GM18502 (cell line): ENCODE measurements at regions not wholly inside any gene's neighbourhood (a gene's known extent, or its start where the extent isn't known, plus 50 kb on each side); places are given as distances from the start of the nearest gene placed in this dataset.

Experiments
- ATAC-seq: cut with Tn5 transposase; IDR thresholded peaks from one replicate; pipeline ENCODE4 v1.9.1; 2021; ENCODE audit warnings: mild to moderate bottlenecking; ENCODE audit not compliant: unreplicated experiment, poor library complexity

DNA sequence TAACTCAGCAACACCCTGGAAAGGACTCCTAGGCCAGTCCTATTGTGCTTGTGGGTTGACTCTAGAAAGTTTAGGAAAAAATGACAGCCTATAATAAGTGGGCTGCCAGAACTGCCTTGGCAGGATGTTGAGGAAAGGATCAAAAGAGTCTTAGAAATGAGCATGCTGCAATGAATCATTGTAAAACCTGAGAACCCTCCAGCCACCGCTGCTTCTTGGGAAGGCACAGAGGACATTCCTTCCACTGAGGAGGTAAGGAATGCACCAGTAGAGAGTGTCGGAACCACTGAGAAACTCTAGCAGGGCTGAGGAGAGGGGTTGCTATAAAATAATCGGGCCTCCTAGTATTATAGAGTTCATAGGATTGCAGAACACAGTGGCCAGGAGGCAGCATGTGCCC, 146.7 kb upstream of the SMIM21 start:
- ATAC-seq = no peak

DNA sequence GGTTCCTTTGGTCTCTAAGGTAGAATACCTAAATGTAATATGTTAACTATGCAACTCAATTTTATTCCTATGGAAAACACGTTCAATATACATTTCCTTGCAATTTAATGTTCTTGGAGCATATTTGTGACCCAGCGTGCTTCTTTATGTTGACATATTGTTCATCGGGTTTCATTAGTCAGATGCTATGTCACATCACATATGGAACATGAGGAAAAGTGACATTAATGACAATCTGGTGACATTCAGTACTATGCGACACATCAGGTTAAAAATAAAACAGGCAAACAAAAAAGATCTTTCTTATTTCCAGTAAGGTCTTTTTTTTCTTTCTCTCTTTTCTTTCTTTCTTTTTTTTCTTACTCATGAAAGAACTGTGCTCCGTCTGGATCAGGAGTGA, 135.6 kb upstream of the SMIM21 start:
- ATAC-seq = no peak

DNA sequence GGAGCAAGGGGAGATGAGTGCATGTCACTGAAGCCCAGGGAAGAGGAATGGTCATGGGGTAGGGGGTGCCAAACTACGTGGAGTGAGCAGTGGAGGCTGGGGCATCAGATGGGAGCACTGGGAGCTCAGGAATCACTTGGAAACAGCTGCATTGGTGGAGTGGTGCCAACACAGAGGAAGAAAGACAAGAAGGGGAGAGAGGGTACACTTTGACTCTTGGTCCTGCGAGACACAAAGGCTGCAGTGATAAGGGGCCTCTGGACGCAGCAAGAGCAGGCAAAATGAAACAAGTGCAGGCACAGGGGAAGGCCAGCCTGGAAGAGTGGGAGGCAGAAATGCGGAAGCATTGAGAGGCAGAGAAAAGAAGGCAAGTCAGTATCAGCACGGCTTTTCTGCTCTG, 134.7 kb upstream of the SMIM21 start:
- ATAC-seq = no peak

DNA sequence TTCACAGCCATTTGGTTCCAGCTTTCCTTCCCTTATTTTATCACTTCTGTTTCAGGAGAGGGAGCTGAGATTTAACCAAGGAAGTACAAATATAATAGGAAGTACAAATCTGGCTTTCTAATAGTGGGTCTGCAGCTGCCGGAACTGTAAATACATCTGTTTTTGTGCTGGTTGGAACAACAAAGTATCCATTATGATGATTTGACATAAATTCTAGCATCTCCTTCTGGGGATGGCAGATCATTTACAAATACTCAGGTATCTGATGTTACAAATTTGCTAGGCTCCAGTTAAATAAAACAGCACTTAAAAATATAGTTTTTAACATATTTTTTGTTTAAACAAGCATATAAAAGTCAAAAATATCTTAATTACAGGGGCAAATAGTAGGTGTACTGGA, 131.3 kb upstream of the SMIM21 start:
- ATAC-seq = no peak

DNA sequence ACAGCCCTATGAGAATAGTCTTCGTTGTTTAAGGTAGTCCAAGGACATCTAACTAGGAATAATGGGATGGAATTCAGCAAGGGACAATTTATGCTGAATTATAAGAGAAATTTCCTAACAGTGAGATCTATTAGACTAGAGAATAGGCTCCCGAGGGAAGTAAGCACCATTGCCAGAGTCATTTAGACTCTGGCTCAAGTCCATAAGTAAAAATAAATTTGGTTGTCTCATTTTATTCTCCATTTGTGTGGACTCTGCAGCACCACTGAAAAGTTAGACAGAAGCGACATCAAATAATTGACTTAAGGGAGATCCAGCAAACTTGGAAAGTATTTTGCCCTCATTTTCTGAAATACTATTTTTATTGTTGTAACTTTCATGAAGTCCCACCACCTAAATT, 129.3 kb upstream of the SMIM21 start:
- no peak for ATAC-seq

DNA sequence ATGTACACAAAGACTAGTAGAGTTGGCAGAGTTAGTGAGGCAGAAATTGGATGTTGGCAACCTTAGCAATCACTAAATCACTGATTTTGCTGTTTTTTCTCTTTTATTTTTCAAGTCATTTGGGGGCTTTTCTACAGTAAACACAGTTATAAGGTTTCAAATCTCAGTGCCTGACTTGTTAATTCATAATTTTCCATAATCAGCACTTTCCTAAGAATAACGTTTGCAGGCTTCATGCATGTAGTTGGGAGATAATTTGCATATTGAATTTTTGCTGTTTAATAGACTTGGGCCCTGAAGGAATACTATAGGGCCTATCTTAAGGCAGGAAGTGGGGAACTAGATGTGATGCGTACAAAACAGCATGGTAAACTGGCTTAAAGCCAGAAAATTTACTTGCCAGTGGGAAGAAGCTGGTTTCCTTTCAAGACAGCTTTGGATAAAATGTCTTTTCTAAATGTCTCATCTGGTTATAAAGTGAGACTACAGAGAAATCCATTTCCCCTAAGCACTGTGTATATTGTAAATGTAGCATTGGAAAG, 127.2 kb upstream of the SMIM21 start:
- ATAC-seq = no peak

DNA sequence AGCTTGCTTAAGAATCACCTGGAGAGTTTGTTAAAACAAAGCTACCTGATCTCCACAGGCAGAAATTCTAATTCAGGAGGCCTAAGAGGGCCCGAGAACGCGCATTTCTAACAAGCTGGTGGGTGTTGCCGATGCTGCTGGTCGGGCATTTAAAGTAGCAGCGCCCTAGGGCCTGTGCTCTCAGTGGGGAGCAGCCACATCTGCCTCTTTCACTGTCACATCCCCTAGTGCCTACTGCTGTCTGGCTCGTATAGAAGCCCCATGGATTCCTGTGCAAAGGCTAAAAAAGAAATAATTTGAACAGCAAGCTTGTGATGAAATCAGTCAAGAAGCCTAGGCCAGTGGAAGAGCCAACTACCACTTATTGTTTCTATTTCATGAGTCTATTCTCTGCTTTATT, 126.7 kb upstream of the SMIM21 start:
- no peak for ATAC-seq

DNA sequence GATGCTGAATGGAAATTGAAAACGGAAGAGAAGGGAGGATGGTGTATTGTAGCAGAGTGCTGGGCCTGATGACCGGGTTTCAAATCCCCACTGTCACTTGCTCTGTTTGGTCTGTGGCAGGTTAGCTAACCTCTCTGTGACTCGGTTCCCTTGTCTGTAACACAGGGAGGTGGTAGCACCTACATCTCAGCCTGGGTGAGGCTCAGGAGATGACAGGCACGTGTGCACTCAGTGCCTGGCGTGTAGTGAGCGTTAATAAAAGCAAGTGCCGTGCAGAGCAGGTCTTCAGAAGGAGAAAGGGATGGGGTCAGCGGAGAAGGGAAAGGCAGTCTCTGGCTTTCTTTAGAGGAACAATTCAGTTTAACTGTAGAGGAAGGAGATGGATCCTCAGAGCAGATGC, 125.5 kb upstream of the SMIM21 start:
- no peak for ATAC-seq

DNA sequence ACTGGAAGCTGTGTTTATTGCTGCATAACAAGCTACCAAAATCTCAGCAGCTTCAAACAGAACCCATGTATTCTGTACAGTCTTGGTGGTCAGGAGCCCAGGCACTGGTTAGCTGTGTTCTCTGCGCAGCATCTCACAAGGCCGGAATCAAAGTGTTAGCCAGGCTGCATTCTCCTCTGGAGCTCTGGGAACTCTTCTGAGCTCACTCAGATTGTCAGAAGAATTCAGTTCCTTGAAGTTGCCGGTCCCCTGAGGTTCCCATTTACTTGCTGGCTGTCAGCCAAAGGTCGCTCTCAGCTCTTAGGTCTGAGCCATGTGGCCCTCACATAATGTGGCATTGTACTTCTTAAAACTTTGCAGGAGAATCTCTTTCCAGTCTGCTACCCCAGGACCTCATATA, 123.6 kb upstream of the SMIM21 start:
- no peak for ATAC-seq

DNA sequence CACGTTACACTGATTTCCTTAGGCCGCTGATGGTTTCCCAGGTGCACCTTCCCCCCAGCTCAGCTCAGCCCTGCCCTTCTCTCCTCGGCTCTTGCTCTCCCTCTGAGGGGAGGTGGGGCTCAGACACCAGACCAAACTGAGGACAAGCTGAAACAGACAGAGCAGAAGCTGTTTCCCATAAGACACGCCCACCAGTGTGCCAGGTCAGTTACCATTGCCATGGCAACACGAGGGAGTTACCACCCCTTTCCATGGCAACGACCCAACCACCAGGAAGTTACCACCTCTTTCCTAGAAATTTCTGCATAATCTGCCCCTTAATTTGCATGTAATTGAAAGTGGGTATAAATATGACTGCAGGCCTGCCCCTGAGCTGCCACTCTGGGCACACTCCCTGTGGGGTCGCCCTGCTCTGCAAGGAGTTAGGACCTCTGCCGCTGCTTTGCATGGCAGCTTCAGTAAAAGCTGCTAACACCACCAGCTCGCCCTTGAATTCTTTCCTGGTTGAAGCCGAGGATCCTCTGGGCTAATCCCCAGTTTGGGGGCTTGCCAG, 120.9 kb upstream of the SMIM21 start:
- no peak for ATAC-seq

DNA sequence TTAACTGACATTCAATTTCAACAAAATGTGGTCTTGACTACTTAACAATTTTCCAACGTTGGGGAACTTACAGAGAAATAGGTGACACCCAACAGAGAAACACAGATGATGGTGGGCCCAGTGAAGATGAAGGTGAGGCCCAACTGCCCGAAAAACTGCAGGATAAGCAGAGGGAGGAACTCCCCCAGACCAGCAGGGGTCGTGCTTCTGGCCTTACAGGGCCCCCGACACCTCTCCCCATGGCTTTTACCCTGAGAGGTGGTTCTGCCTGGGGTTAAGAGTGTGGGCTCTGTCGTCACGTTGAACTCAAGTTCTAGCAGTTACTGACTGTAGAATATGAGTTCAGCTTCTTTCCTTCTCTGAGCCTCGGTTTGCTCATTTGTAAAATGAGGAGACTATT, 119.5 kb upstream of the SMIM21 start:
- ATAC-seq = no peak

DNA sequence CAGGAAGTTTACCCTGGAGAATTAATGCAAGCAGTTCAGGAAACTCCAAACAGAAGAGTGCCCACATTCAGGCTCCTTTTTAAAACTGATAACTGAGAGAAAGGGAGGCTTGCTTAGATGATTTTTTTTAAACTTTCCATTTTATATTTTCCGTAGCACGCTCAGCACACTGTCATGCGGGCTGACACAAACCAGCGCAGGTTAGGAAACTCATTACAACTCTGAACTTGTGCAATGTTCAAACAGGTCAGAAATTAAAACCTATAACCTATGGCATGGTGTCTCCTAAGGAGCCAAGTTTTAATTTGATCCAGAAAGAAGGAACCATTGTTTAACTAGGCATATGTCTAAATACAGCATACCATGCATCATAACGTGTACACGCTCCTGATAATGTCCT, 117.7 kb upstream of the SMIM21 start:
- ATAC-seq = no peak

DNA sequence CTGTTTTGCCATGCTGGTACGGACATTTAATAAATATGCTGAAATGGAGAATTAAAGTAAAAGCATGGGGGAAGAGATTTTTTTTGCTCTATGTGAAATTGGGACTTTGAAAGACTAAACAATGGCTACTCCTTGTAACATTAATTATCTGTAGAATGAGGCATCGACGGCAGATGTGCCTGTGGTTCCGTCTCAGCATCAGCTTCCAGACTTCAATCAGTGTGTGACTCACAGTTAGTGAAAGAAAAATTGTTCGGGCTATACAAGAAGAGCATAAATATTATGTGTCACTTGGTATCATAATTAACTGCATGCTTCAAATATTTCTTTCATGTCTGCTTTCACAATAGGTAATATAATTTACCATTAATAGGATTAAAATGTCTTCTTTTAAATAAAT, 117.0 kb upstream of the SMIM21 start:
- ATAC-seq = no peak

DNA sequence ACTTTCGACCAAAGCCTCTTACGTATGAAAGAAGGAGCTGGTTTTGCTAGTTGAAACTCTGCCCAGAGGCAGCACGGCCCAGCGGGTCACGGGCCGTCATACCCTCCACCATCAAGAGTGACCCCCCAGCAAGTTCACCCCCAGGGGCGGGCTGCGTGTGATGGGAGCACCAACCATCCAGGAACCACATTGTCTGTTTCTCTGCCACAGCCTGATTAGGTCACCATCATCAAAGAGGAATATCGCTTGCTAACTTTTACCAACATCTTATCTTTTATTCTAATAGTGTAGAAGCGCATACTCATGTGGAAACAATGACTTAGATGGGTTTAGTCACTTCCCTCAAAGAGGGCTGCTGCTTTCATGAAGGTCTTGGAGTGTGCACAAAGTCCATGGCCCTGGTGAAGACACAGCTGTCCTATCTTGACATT, 116.6 kb upstream of the SMIM21 start:
- no peak for ATAC-seq

DNA sequence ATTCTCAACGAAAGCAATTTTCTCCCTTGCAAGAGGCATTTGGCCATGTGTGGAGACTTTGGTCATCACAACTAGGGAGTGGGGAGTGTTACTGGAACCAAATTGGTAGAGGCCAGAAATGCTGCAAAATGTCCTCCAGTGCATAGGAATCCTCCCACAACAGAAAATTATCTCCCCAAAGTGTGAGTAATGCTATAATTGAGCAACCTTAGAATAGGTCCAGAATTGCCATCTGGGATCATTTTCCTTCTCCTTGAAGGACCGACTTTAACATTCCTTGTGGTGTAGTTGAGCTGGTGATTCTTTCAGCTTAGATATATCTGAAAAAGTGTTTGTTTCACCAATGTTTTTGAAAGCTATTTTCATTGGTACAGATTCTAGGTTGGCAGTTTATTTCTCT, 111.2 kb upstream of the SMIM21 start:
- no peak for ATAC-seq

DNA sequence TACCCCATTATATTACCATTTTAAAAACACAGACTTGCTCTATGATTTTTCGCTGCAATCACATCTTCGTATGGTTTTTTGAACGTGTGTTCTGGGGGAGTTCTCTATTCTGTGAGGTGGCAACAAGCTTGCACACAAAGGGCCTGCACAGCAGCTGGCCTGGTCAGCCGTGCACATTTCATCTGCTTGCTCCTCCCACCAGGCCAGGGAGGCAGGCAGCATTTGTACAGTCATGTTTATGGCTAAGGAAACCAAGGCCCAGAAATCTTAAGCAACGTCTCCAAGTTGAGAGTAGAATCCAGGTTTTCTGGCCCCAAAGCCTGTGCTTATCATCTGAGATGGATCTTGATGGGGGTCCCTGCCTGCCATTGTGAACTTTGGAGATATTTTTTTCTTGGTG, 106.4 kb upstream of the SMIM21 start:
- no peak for ATAC-seq

DNA sequence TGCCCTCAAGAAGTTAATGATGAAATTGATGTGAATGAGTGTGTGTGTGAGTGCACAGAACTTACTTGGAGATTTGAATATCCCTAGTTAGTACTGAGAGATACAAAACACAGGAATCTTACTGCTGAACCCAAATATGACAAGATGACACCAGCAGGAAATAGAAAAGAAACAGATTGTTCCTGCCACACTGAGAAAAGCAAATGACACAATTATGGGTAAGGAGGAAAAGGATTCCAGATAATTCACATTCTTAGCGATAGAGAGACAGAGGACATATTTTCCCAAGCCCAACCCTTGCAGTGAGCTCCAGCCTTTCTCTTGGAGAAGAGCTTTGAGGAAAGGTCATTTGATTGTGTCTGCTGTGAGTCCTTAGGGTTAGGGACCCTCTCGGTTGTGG, 105.7 kb upstream of the SMIM21 start:
- ATAC-seq = no peak

DNA sequence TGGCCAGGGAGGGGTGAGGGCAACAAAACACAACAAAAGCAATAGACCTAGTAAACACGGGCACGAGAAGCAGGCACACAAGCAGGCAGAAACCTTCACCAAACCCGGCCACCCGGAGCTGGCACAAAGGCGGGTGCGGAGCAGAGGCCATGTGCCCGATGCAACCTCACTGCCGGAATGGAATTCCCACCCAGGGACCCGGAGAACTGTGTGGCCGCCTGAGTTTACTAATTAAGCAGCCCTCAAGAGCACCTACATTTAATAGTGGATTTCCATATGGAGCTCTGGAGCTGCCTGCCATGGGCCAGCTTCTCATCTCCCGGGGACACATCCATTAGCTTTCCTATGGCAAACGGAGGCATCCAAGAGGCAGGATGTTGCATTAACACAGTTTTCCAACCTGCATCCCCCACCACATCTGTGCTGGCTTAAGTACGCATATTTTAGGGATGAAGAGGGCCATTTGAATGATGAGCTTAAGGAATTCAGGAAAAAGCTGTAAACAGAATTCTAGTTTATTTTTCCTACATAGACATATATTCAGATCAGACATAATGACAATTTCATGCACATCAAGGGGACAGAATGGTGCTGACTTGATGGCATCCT, 104.5 kb upstream of the SMIM21 start:
- no peak for ATAC-seq

DNA sequence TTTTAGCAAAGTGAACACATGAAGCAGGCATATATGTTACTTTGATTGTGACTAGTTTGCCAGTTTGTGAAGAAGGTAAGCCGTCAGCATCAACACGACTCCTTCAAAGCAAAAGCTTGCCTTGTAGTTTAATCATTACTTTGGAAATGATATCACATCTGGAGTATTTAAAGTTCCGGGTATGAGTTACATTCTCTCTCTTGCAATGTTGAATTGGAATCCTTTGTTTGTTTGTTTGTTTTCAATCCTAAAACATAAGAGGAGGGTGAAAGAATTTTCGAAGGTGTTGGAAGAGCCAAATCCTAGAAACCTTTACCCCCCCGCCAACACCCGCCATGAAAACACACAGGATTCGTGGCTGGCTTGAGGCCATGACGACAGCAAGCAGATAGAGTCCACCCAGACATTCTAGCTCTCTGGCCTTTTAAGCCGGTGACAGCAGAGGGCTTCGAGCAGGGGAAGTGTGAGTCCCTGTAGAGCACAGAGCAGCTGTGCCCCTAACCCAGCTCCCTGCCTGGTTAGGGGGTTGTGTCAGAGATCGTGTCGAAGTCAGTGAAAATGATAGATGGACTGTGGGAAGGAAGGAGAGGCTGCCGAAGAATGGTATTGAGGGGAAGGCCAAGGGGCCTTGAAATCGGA, 103.8 kb upstream of the SMIM21 start:
- no peak for ATAC-seq

DNA sequence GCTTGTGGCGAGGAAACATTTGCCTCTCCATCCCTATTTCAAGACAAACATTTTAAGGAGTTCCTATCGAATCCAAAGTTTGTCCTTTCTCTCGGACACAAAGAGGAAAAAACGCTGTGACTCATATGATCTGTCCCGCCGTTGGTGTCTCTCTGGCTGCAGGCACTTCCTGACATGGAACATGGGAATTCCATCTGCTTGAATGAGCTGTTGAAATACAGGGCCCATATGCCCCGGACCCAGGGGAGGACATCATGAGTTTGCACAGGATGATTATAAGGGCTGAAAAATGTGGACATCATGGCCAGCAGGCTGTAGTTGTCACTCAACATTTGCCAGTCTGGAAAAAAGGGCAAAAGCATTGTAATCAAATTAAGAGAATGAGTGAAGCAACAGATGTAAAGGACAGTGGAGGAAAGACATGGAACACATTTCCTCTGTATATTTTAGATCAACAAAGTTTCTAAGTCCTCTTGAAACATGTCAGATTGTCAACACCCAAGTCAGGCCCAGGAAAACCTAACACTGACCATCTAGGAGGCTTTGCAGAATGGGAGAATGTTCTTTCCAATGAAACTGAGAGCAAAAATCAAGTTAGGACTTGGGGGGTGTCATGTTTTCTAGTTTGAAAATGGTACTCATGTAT, 103.2 kb upstream of the SMIM21 start:
- ATAC-seq = no peak

DNA sequence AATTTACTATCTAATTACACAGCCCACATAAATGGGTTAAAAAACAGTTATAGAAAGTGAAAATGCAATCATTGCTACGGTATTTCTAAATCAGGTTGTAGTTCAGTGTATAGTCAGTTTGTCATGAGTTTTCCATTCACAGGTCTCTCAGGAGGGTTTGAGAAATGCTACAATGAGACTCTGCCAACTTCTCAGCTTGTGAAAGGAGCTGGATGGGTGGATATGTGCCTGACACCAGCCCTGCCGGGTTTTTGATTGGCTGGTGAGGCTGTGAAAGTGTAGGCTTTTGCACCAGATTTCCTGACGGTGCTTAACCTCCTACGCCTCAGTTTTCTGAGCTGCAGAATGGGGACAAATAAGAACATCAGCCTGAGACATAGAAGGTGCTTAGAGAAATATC, 102.6 kb upstream of the SMIM21 start:
- no peak for ATAC-seq

DNA sequence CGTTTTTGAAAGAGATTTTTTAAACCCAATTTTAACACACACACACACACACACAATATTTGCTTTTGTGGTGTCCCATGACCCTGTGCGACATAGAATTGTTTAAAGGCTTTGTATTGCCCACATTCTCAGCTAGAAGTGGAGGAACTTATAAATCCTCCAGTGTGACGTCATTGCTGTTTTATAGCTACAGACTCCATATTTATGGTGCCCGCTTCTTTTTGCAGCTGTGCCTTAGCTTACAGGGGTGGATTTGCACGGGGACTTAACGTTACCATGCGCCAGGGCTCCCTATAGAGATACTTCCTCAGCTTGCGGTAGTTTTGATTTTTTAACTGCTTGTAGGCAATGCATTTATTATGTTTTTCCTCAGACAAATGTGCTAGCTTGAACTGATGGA, 101.9 kb upstream of the SMIM21 start:
- no peak for ATAC-seq
